ENCODE measurements at regions not wholly inside any gene's neighbourhood (a gene's known extent, or its start where the extent isn't known, plus 50 kb on each side); places are given as distances from the start of the nearest gene placed in this dataset.
"Not testable (repeated sequence)": the region's sequence is repeated elsewhere in the genome, so short reads cannot be mapped to it uniquely, and the experiment has no call there.

DNA sequence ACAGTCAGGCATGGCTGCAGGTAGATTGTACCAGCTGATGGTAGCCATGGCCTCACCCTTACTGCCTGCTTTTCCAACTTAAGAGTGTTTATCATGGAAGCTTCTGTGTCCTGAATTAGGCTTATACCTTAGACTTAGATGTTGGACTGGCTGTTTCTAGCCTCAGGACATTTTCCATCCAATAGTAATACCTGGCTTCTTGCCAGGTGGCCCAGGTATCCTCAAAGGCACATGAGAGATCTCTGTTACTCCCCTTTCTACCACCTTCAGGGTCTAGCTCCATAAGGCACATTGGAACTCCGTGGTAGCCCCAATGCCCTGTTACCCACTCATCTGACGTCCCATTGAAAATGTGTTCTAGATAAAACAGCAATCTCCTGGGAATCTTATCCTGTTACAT is 407.5 kb downstream of the SPRY2 start:
- WGBS (ENCODE audit: insufficient coverage, low lambda C conversion rate): no CpG with 5 or more reads among the region's 2 CpGs
- no peak for DNase-seq

DNA sequence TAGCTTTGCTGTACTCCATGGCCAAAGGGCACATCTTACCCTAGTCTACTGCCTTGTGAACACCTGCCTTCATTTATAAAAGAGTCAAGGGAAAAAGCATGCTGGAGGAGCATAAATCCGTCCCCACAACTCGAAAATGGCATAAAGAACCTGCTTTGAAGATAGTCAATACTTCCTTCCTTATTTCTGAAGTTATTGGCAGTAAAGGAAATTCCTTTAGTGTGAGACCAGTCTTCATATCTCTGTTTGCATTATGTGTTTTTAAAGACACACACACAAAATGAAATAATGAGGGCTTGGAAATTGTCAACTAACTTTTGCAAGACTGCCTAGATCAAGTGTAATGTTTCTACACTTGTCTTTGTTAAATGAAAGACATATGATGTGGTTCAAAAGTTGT is 408.4 kb downstream of the SPRY2 start:
- H3K36me3 ChIP-seq (ENCODE audit: control insufficient read depth, insufficient read depth, low read length): no peaks in the 10 kb centered on the region
- no peaks in the 10 kb centered on the region for H3K9me3 ChIP-seq (ENCODE audit: control insufficient read depth, low read depth, low read length)
- H3K4me1 ChIP-seq (ENCODE audit: control insufficient read depth, insufficient read depth, low read length): no peaks in the 10 kb centered on the region
- WGBS (ENCODE audit: insufficient coverage, low lambda C conversion rate): no CpG with 5 or more reads among the region's 2 CpGs
- no peaks in the 10 kb centered on the region for H3K27me3 ChIP-seq (ENCODE audit: control insufficient read depth, insufficient read depth, low read length)
- H3K27ac ChIP-seq (ENCODE audit: low read length): no peak overlapping the region
- H3K4me3 ChIP-seq (ENCODE audit: low read length): no peak overlapping the region
- peak in 1 of 2 donors; percentile 36 for DNase-seq

More for the DNA sequence above, 407.5 kb downstream of the SPRY2 start:
- Histone ChIP-seq H3K4me1 (ENCODE audit: control insufficient read depth, insufficient read depth, low read length) (no peaks in the 10 kb centered on the region), H3K9me3 (ENCODE audit: control insufficient read depth, low read depth, low read length) (no peaks in the 10 kb centered on the region), H3K27me3 (ENCODE audit: control insufficient read depth, insufficient read depth, low read length) (no peaks in the 10 kb centered on the region), H3K36me3 (ENCODE audit: control insufficient read depth, insufficient read depth, low read length) (no peaks in the 10 kb centered on the region), H3K4me3 (ENCODE audit: low read length) (no peak overlapping the region), H3K27ac (ENCODE audit: low read length) (no peak overlapping the region)

DNA sequence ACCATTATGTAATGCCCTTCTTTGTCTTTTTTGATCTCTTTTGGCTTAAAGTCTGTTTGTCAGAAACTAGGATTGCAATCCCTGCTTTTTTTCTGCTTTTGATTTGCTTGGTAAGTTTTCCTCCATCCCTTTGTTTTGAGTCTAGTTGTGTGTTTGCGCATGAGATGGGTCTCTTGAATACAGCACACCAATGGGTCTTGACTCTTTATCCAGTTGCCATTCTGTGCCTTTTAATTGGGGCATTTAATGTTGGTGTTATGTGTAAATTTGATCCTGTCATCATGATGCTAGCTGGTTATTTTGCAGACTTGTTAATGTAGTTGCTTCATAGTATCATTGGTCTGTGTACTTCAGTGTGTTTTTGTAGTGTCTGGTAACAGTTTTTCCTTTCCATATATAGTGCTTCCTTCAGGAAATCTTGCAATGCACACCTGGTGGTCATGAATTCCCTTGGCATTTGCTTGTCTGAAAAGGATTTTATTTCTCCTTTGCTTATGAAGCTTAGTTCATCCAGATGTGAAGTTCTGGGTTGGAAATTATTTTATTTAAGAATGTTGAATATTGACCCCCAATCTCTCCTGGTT is 416.9 kb downstream of the SPRY2 start:
- not testable (repeated sequence) for H3K27me3 ChIP-seq (ENCODE audit: control insufficient read depth, insufficient read depth, low read length); H3K4me3 ChIP-seq (ENCODE audit: low read length); H3K27ac ChIP-seq (ENCODE audit: low read length); DNase-seq; H3K36me3 ChIP-seq (ENCODE audit: control insufficient read depth, insufficient read depth, low read length); H3K9me3 ChIP-seq (ENCODE audit: control insufficient read depth, low read depth, low read length); H3K4me1 ChIP-seq (ENCODE audit: control insufficient read depth, insufficient read depth, low read length)
- no CpG with 5 or more reads among the region's 1 CpG for WGBS (ENCODE audit: insufficient coverage, low lambda C conversion rate)

DNA sequence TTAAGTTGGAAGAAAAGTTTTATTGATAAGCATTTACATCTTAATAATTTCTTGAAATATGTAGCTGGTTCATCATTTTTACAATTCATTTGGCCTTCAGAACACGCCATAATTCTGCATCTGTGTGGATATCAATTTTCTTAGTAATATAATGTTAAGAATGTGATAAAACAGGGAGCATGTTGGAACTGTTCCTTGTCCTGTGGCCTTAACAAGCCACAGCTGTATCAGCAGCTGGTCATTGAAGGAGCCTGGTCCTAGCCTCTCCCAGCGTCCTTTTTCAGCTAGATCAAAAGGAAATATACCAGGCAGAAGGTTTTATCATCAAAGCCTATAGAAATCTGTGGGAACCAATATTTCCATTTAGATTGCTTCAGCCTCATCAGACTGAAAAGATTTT is 421.8 kb downstream of the SPRY2 start:
- H3K4me1 ChIP-seq (ENCODE audit: control insufficient read depth, insufficient read depth, low read length): no peaks in the 10 kb centered on the region
- H3K36me3 ChIP-seq (ENCODE audit: control insufficient read depth, insufficient read depth, low read length): no peaks in the 10 kb centered on the region
- H3K4me3 ChIP-seq (ENCODE audit: low read length): no peak overlapping the region
- H3K9me3 ChIP-seq (ENCODE audit: control insufficient read depth, low read depth, low read length): peaks cover 2% of the 10 kb centered on the region
- WGBS (ENCODE audit: insufficient coverage, low lambda C conversion rate): no CpG with 5 or more reads among the region's 2 CpGs
- no peaks in the 10 kb centered on the region for H3K27me3 ChIP-seq (ENCODE audit: control insufficient read depth, insufficient read depth, low read length)
- no peak overlapping the region for H3K27ac ChIP-seq (ENCODE audit: low read length)
- no peak for DNase-seq

DNA sequence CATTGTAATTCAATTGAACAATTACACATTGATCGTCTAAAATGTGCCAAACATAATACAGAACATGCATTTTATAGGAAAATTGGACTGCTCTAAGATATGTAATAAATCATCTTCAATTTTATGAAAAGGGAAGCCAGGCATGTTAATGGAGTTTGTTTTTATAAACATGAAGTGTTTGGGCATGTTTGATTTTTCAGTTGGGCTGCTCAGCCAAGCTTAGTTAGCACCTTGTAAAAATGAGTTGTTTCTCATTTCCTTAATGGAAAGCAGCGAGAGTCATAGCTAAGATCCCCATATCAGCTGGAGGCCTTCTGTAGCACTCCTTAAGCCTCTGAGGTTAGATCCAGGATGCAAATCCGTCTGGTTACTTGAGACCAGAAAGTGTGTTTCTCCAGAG is 422.3 kb downstream of the SPRY2 start:
- no peak overlapping the region for H3K27ac ChIP-seq (ENCODE audit: low read length)
- WGBS (ENCODE audit: insufficient coverage, low lambda C conversion rate): 100% methylated on average over 1 of the region's 3 CpGs
- peaks cover 2% of the 10 kb centered on the region for H3K9me3 ChIP-seq (ENCODE audit: control insufficient read depth, low read depth, low read length)
- H3K4me3 ChIP-seq (ENCODE audit: low read length): no peak overlapping the region
- no peaks in the 10 kb centered on the region for H3K4me1 ChIP-seq (ENCODE audit: control insufficient read depth, insufficient read depth, low read length)
- H3K27me3 ChIP-seq (ENCODE audit: control insufficient read depth, insufficient read depth, low read length): no peaks in the 10 kb centered on the region
- DNase-seq: no peak
- H3K36me3 ChIP-seq (ENCODE audit: control insufficient read depth, insufficient read depth, low read length): no peaks in the 10 kb centered on the region

DNA sequence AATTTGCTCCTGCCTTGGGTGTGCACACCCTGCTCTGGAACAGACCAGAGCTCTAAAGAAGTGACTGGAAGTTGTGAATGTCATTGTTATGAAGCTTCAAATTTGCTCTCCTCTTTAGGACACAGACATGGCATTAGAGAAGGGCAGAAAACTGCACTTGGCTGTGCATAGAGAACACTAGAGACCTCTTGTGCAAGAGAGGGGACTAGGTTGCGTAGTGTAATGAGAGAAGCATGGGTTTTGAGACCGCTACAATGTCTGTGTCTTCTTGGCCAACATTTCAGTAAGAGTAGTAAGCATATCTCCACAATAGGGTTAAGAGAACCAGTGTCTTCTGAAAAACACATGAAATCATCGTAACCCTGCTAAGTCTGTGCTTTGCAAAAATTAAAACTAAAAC is 423.3 kb downstream of the SPRY2 start:
- H3K27me3 ChIP-seq (ENCODE audit: control insufficient read depth, insufficient read depth, low read length): no peaks in the 10 kb centered on the region
- H3K4me3 ChIP-seq (ENCODE audit: low read length): no peak overlapping the region
- H3K9me3 ChIP-seq (ENCODE audit: control insufficient read depth, low read depth, low read length): peaks cover under 1% of the 10 kb centered on the region
- H3K36me3 ChIP-seq (ENCODE audit: control insufficient read depth, insufficient read depth, low read length): no peaks in the 10 kb centered on the region
- no peaks in the 10 kb centered on the region for H3K4me1 ChIP-seq (ENCODE audit: control insufficient read depth, insufficient read depth, low read length)
- DNase-seq: no peak
- no peak overlapping the region for H3K27ac ChIP-seq (ENCODE audit: low read length)
- WGBS (ENCODE audit: insufficient coverage, low lambda C conversion rate): 100% methylated on average over 1 of the region's 3 CpGs

DNA sequence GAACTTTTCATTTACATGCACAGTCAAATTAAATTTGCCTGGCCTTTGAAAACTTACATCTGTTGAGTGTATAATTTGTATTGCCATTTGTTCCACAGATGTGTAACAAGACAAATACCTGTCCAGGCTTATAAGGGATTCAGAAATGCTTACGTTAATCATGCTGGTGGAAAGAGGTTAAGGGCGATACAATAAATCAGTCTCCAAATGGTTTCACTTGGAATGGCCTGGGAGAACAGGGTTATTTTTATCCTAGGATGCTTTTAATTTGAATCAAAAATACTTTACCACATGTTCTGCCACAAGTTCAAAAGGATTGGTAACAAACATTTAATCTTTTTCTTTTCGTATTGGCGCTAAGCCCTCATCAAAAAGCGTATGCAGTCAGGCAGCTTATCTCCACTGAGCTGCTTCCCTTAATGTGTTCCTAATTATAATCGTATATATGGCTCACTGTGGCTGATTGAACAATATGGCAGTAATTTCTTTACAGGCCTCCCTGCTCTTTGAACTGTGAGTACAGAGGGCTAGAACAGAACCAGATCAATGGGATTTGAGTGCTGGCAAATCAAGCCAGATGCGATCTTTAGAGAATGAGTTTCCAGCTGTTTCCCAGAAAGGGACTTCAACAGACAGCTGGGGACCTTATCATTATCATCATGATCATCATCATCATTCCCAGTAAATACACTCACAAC is 425.7 kb downstream of the SPRY2 start:
- Histone ChIP-seq H3K27ac (ENCODE audit: low read length) (no peak overlapping the region), H3K27me3 (ENCODE audit: control insufficient read depth, insufficient read depth, low read length) (no peaks in the 10 kb centered on the region), H3K9me3 (ENCODE audit: control insufficient read depth, low read depth, low read length) (no peaks in the 10 kb centered on the region), H3K4me3 (ENCODE audit: low read length) (no peak overlapping the region), H3K36me3 (ENCODE audit: control insufficient read depth, insufficient read depth, low read length) (no peaks in the 10 kb centered on the region), H3K4me1 (ENCODE audit: control insufficient read depth, insufficient read depth, low read length) (no peaks in the 10 kb centered on the region)
- WGBS (ENCODE audit: insufficient coverage, low lambda C conversion rate): 80% methylated on average over 2 of the region's 7 CpGs
- DNase-seq: no peak

DNA sequence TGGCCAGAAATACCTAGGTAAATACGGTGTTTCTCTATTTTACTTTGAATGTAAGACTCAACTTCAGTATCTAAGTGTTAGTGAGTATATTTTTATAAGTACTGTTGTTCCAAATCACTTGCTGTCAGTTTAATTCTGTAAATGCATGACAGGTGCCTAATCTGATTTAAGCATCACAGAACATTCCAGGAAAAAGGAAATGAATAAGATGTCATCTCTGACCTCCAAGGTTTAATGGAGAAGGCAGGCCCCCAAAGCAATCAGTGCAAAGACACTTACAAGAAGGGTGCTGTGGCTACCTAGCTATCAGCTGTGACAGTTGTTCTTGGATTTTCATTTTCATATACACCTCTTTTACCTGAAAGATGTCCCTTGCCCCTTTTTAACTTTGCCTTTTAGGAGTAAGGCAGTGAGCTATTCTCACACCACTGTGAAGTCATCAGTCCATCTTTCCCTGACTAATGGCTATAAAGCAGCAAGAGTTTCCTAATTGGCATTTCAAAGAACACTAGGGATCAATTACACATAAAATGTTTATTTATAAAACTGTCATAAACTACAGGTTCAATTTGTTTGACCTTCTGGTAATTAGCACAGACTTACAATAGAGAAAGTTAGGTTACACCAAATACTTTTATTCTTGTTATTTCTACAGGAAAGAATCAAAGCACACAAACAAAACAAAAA is 427.6 kb downstream of the SPRY2 start:
- Histone ChIP-seq H3K36me3 (ENCODE audit: control insufficient read depth, insufficient read depth, low read length) (no peaks in the 10 kb centered on the region), H3K4me1 (ENCODE audit: control insufficient read depth, insufficient read depth, low read length) (no peaks in the 10 kb centered on the region), H3K27ac (ENCODE audit: low read length) (no peak overlapping the region), H3K27me3 (ENCODE audit: control insufficient read depth, insufficient read depth, low read length) (no peaks in the 10 kb centered on the region), H3K9me3 (ENCODE audit: control insufficient read depth, low read depth, low read length) (no peaks in the 10 kb centered on the region), H3K4me3 (ENCODE audit: low read length) (no peak overlapping the region)
- WGBS (ENCODE audit: insufficient coverage, low lambda C conversion rate): no CpG with 5 or more reads among the region's 1 CpG
- no peak for DNase-seq

DNA sequence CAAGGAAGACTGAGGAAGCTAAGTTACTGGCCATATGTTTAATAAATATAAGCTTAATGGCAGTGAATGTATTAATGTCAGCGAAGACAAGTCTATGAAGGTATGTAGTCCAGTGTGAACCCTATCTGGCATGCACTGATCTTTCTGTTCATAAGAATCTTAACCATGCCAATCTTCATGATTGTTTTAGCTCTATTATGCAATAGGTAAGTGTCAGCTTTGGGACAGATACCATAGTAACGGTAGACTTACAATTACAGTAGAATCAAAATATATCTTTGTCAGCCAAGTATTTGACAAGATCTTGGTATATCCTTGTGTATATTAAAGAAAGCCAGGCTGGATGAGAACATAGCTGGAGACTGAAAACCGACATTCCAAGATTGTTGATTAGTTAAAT is 428.5 kb downstream of the SPRY2 start:
- H3K27me3 ChIP-seq (ENCODE audit: control insufficient read depth, insufficient read depth, low read length): no peaks in the 10 kb centered on the region
- 71% methylated on average over 1 of the region's 3 CpGs for WGBS (ENCODE audit: insufficient coverage, low lambda C conversion rate)
- no peak overlapping the region for H3K4me3 ChIP-seq (ENCODE audit: low read length)
- no peaks in the 10 kb centered on the region for H3K4me1 ChIP-seq (ENCODE audit: control insufficient read depth, insufficient read depth, low read length)
- no peak overlapping the region for H3K27ac ChIP-seq (ENCODE audit: low read length)
- no peaks in the 10 kb centered on the region for H3K36me3 ChIP-seq (ENCODE audit: control insufficient read depth, insufficient read depth, low read length)
- no peaks in the 10 kb centered on the region for H3K9me3 ChIP-seq (ENCODE audit: control insufficient read depth, low read depth, low read length)
- no peak for DNase-seq

DNA sequence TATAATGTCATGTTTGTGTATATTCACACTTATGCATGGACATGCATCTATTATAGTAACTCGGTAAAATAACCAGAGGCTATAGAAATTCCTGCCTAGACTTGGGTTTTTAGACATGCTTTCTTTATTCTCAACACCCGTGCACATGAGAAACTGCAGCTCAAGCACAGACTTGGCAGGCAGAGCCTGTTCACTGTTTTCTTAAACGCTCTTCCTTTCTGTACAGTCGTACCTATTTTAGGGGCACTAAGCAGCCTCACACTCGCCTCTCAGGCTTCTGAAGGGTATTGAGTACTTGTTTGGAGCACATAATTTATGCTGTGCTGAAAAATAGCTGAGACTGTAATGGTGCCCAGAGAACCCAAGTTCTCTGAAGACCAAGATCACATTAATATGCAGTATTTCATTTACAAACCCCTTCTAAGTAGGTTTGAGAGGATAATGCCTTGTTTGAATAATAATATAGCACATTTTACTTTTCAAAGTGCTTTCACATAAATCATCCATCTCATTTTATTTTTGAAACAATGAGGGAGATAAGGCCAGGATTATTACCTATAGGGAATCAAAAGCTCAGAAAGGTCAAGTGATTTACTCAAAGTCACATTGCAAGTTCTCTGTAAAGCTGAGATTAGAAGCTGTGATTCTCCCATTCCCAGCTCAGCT is 429.9 kb downstream of the SPRY2 start:
- 60% methylated on average over 1 of the region's 5 CpGs for WGBS (ENCODE audit: insufficient coverage, low lambda C conversion rate)
- no peaks in the 10 kb centered on the region for H3K36me3 ChIP-seq (ENCODE audit: control insufficient read depth, insufficient read depth, low read length)
- H3K4me1 ChIP-seq (ENCODE audit: control insufficient read depth, insufficient read depth, low read length): no peaks in the 10 kb centered on the region
- H3K27ac ChIP-seq (ENCODE audit: low read length): no peak overlapping the region
- H3K4me3 ChIP-seq (ENCODE audit: low read length): no peak overlapping the region
- no peak for DNase-seq
- H3K27me3 ChIP-seq (ENCODE audit: control insufficient read depth, insufficient read depth, low read length): no peaks in the 10 kb centered on the region
- H3K9me3 ChIP-seq (ENCODE audit: control insufficient read depth, low read depth, low read length): no peaks in the 10 kb centered on the region
